SK-MEL-5 (cell line): ENCODE measurements at regions not wholly inside any gene's neighbourhood (a gene's known extent, or its start where the extent isn't known, plus 50 kb on each side); places are given as distances from the start of the nearest gene placed in this dataset.

Experiments
- DNase-seq: peaks from one replicate; pipeline ENCODE4 v3.0.0-alpha.2; 2016; ENCODE audit warnings: low read depth, low spot score
- in situ Hi-C: cut with HindIII; loops from 2 replicates; pipeline ENCODE4 v1.10.0; 2016; ENCODE audit warnings: low sequenced_read_pairs, high pct_unique_total_duplicates, low pct_unique_long_range_greater_than_20kb

GRCh38 chr12:100724071-100724470 lies 70.5 kb upstream of the ANO4 start:
- in situ Hi-C loops: no loop called here
- no peak for DNase-seq

GRCh38 chr12:100733817-100734593 lies 60.6 kb upstream of the ANO4 start:
- in situ Hi-C loops: no loop called here
- peak; percentile 79 for DNase-seq

- peak; percentile 55 for DNase-seq
- in situ Hi-C loops: no loop called here
Observed at GRCh38 chr12:100737168-100737567, 57.4 kb upstream of the ANO4 start.

DNA sequence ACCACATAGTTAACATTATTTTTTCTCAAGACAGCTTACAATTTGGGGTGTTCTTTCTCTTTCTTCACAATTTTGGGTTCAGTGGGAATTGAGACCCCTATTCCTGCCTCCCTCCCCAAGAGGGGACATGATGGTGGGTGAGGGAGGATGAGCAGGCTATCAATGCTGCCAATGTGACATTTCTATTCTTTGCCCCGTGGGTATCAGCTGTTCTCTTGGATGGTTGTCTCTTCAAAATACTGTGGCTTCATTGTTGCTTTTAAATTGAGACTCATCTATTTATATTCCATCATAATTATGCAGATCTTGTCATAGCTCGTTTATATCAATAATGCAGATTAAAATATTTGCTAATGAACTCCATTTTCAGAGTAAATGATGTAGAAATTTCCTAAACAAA lies 56.5 kb upstream of the ANO4 start:
- in situ Hi-C loops: no loop called here
- peak; percentile 73 for DNase-seq

DNA sequence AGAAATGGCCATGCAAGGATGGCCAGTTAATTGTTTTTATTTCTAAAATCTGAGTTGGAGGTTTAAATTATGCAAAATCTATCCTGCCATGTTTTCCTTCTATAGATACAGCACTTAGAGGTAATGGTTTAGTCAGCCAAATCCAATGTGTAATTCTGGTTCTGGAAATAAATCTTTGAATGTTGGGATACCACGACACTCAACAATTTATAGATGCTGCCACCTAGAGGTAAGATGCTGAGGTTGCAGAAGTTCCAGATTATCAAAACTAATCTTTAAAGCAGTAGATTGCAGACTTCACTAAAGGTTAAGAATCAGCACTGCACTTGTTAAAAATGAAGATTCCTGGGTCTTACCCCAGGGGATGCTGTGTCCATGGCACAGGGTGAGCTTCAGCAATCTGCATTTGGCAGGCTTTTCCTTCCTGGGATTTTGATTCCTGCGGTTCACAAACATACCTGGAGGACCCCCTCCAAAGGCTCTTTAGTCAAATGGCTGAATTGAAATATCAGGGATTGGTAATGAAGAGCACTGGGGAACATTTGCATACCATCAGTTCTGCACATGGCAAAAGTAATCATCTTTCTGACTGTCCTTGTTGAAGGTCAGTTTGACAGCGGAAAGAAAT lies 53.4 kb upstream of the ANO4 start:
- in situ Hi-C loops: no loop called here
- peak; percentile 63 for DNase-seq

DNA sequence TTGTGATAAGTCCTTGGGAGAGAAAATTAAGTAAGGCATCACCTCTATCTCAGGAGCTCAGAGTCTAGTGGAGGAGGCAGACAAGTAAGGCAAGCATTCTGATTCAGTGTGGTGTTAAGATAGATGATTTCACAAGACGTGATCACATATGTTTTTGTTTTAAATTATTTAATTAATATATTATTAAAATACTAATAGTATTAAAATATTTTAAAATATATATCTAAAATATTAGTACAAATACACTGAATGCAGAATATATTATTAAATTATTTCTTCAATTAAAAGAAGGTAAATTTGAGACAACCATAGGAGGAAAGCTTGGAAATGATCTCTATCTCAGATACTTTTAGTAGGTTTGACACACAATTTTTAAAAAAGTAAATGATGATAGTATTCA lies 51.5 kb upstream of the ANO4 start:
- DNase-seq: no peak
- in situ Hi-C loops: no loop called here
